NCI-H446 (cell line): ENCODE measurements at regions not wholly inside any gene's neighbourhood (a gene's known extent, or its start where the extent isn't known, plus 50 kb on each side); places are given as distances from the start of the nearest gene placed in this dataset.
"Not testable (repeated sequence)": the region's sequence is repeated elsewhere in the genome, so short reads cannot be mapped to it uniquely, and the experiment has no call there.

Experiments
- DNase-seq, 2 experiments: peaks; one replicate each; lab custom pipeline; 2025; lab: John Stamatoyannopoulos, UW

DNA sequence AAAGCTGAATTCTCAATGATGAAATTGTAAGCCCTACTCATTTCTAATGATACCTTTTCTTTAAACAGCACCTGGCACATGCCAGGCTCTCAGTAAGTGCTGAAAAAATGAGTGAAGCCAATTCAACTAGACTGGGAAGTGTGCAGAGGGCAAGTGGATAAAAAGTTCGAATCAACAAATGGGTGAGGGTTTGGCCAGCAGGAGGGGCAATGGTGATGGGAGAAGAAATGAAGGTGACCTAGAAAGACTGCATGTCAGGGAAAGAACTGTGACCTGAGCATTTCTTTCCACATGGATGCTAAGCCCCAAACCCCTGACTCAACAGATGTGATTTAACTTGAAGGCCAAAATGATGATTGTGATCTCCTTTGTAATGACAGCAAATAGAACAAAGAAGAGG, 54.6 kb downstream of the DKK1 start:
- no peak for DNase-seq

DNA sequence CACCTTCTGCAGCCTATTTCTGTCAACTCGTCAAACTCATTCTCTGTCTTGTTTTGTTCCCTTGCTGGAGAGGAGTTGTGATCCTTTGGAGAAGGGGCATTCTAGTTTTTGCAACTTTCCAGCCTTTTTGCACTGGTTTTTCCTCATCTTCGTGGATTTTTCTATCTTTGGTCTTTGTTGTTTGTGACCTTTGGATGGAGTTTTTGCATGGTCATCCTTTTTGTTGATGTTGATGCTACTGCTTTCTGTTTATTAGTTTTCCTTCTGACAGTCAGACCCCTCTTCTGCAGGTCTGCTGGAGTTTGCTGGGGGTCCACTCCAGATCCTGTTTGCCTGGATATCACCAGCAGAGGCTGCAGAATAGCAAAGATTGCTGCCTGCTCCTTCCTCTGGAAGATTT, 60.1 kb downstream of the DKK1 start:
- DNase-seq: not testable (repeated sequence)

DNA sequence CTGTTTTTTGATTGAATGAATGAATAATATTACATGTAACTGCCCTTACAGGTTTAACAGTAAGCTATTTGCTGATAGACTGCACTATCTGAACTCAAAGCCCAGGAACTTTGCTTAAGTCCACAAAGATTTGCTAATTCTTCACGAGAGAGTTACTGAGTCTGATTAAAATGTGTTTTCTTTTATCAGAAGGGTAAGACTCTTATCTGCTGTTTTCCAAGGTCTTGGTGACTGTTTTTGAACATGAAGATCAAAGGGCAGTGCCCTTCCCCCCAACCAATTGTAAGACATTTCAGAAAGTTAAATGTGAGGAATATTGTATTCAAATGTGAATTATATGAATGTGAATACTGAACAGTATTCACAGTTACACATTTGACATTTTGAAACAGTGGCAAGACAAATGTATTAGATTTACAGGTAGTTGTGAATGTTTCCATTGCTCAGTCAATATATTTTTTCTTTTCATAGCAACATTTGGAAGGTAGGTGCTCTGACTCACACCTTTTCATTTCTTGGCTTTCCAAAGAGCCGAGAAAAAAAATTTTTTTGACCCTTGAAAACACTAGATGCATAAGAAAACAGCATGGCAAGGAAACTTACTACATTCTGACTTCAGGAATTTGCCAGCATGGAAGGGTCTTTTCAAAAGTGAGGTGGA, 62.7 kb downstream of the DKK1 start:
- no peak for DNase-seq

DNA sequence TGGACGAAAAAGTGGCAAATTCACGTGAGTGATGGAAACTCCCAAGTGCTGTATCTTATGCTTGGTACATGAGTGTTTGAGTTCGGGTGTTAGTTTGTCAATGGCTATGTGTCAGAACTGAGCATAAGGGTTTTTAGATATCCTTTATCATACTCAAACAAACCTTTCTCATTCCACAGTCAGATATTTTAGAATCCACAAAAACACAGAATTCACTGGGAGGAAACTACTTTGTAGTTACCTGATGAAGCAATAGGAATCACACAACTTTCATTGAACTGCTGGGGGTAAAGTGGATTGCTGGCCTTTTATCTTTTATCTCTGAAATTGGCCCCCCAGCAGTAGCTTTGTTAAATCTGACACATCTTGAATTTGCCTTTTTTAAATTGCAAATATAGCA, 64.0 kb downstream of the DKK1 start:
- DNase-seq: no peak

DNA sequence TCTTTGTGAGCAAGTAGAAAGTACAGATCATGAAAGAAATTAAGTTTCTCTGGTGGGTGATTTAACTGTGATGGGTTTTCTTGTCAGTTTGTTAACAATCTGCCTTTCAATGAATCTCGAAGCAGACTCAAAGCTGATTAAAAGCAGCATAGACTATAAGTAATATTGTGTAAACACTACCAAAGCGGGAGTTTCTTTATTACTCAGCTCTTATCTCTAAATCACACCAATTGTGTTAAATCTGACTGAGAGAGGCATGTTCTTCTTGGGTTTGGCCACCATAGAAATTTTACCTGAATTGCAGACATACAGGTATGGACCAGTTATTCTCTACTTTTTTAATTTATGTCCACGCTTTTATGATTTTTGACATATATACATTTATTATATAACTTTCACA, 65.2 kb downstream of the DKK1 start:
- no peak for DNase-seq

DNA sequence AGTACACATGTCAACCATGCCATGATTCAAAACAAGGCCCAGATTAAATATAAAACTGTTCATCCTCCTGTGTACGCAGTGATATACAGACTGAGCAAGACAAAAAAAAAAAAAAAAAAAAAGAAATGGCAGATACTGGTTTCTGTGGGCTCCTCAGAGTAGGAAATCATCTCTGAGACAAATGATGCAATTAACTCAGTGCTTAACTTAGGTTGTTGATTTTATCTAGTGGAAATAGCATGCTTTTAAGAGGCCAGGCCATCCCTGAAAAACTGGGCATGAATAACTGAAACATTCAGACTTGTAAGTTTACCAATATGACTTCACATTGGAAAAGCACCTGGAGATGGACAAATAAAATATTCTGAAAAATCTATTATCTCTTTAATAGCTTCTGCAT, 69.0 kb downstream of the DKK1 start:
- no peak for DNase-seq

DNA sequence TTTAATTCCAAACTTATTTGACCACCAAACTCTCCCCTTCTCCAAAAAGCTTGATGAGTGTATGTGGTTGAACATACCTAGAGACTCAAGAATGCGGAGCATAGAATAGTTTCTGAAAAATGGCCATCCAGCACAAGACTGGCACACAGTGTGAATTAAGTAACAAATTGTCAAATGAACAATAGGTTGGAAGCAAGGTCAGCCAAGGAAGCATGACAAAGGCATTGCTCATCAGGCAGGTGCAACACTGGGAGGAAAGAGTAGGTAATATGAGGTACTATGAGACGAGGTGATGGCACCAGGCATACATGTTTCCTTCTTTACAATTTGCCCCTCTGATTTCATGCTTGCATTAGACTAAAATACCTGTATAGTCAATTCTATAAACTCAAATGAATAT, 73.7 kb downstream of the DKK1 start:
- DNase-seq: no peak

DNA sequence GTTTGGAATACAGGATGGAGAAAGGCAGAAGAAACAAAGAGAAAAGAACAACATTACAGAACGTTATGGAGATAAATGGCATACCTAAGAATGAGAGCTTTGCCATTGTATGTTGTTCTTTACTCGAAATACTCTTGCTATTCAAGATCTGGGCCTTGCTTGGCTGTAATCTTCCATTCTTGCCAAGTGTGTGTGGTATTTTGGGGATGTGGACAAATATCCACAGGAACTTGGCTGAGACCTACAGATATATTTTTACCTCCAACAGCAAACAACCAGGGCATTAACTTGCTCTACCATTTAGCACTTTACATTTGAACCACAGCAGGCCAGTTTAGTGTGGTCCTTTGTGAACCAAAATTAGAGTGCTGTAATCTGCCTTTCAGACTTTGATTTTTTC, 76.3 kb downstream of the DKK1 start:
- DNase-seq: no peak

DNA sequence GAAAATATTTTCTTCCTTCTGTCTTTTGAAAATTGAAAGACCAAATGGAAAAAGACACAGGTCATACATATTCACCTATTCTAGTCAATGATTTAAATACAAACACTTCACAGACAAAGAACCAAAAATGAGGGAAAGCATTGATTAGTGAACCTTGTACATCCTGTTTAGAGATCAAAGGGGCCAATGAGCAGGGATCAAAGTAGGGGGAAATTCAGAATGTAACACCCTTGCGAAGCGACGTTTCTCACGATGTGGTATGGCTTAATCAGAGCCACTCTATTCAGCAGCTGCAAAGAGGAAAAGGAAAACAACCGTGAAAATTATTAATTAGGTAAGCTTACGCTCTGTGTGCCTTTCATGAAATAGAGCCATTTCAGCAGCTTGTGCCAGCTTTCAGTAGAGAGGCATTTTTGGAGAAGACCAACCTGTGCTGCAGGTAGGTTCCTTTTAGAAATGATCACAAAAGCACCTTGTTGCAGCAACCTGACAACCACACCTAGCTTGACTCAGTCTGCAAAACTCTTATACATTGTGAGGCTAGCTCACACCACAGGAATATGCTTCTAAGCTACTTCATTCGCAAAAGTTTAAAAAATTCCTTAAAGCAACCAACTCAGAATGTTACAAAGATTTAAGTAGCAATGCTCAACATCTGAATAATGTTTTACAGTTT, 78.0 kb downstream of the DKK1 start:
- DNase-seq: no peak

DNA sequence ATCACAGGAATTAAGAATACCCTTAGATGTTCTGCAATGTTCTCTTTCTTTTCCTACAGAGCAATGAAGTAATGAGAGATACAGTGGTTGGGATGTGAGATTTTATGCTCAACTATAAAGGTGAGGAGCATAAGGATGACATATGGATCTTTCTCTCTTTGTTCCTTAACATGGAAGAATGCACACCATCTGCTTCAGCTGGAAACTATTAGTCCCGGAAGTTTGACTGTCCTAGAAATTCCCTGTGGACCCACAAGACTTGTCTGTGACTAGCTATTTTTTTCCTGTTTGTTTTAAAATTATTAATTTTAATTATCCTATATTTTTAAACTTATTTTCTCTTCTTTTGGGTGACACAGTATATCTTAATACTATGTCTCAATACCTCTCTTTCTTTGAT, 80.2 kb downstream of the DKK1 start:
- DNase-seq: no peak

DNA sequence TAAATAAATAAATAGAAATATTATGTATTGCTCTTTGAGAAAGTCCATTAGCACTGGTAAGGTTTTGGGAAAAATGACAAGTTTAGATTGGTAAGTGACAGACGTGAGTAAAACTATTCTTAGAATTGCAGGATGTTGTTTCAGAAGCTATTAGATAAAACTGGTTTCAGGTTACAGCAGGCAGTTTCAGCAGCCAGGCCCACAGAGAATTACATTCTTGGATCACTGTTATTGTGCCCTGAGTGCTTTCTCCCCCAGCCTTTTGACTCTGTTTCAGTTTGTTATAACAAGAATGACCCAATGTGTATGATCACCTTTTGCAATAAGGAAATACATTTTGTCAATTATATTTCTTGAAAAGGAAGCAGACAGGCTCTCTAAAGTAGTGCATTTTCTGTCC, 86.5 kb downstream of the DKK1 start:
- no peak for DNase-seq

DNA sequence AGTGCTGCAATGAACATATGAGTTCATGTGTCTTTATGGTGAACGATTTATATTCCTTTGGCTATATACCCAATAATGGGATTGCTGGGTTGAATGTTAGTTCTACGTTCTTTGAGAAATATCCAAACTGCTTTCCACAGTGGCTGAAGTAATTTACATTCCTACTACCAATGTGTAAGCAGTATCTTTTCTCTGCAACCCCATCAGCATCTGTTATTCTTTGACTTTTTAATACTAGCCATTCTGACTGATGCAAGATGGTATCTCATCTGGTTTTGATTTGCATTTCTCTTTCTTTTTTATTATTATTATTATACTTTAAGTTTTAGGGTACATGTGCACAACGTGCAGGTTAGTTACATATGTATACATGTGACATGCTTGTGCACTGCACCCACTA, 89.7 kb downstream of the DKK1 start:
- DNase-seq: not testable (repeated sequence)

DNA sequence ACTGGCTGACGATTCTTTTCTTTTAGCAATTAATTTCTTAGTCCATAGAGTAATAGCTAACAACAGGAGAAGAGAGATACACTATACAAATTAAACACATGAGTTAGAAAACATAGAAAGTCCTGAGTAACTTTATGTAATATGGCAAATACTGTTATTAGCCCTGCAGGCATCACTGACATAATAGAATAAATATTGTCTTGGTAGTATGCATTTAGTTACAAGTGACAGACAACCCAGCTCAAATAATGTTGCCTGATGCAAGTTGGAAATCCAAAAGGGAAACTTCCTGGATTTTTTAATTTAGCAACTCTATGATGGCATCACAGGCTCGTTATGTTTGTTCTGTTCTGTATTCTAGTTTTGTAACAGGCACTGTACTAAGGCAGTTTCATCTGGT, 95.1 kb downstream of the DKK1 start:
- no peak for DNase-seq

DNA sequence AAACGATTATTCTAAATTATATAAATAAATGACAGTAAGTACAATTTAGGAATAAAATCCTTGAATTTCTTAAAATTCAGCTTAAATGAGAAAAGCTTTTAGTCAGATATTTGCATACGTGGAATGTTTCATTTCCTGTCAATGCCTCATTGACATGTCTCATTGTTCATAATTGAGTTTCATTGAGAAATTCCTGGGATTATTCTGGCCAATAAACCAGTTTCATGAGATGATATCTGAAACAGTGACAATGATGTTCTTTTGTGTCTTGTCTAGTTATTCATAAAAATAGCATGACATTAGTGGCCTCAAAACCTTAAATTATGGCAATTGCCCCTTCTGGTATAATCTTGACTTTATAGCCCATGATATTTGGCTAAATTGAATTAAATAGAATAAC, 95.8 kb downstream of the DKK1 start:
- DNase-seq: no peak

DNA sequence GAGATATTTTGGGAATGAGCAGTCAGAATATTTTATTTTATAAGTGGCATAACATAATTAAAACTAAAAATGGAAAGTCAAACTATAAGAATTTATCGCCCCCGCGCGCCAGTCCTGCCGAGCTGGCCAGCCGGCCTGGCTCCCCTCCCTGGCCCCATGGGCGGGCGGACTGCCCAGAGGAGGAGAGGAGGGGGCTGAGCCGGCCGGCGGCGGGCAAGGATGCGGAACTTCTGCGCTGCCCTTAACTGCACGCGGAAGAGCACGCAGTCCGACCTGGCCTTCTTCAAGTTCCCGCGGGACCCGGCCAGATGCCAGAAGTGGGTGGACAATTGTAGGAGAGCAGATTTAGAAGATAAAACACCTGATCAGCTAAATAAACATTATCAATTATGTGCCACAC, 96.8 kb downstream of the DKK1 start:
- DNase-seq: no peak

DNA sequence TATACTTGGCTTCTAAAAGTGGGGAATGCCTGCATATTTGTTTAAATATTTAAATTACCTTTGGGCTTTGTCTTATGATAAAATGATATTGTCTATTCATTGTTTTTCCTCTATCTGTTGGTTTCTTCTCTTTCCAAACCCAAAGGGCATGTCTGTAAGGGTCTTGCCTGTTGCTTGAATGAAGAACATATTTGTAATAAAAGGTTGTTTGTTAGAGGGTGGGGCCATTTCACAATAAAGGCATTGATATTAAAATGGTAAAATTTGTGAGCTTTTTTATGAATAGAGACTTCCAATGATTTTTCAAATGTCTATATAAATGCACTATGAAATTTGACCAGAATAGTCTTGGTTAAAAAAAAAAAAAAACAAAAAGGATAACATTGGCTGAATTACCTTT, 105.2 kb downstream of the DKK1 start:
- DNase-seq: no peak

DNA sequence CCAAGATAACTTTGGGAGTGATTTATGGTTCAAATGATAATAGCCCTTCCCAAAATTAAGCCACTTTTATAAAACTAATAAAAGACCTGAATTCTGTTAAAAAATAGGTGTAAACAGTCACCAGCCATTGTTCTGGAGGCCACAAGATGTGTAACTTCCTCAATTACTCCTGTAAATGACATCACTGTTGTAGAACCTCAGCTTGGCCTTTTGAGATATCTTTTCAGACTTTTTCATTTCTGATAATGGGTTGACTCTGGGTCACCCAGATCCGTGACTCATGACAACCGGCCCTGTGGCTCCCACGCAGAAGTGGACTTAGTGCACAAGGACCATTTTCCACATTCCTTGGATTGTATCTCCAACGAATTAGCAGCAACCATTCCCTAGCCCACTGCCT, 106.6 kb downstream of the DKK1 start:
- DNase-seq: no peak

DNA sequence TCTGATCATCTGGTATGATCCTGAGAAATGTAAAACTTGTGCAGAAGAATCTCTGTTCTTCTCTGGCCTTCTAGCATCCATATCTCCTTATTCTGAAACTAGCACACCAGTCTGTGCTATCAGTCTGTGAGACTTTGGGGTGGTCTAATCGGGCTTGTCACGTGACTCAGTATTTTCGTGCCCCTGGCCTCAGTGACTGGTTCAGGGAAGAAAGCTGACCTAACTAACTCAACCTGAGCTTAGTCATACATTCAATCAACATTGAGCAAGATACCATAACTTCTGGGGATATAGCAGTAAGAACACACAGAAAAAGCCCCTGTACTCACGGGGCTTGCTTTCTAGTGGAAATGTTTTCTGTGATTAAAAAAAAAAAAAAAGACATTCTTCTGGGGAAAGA, 109.3 kb downstream of the DKK1 start:
- no peak for DNase-seq

DNA sequence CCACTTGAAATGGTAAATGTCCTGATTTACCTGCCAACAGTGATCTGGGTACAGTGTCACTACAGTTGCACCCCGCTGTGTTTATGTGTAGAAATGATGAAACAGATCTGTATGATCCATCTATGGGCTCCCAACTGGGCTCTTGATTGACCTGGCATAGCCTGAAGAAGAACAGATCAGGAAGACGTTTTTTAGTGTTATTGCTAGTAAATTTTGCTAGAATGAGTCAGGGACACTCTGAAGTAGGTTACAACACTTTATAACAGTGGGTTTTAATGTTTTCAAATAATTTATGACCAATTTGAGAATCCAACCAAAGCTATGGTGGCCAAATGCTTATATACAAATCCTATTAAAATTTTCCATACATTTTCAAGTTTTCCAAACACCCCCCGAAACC, 110.3 kb downstream of the DKK1 start:
- no peak for DNase-seq

DNA sequence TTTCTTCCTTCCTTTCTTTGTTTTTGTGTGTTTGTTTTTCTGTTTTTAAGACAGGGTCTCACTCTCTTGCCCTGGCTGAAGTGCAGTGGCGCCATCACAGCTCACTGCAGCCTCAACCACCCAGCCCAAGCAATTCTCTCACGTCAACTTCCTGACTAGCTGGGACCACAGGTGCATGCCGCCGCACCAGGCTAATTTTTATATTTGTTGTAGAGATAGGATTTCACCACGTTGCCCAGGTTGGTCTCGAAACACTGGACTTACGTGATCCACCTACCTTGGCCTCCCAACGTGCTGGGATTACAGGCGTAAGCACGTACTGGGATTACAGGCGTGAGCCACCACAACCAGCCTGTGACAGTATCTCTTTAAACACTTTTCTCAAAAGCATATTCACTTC, 120.7 kb downstream of the DKK1 start:
- DNase-seq: no peak

DNA sequence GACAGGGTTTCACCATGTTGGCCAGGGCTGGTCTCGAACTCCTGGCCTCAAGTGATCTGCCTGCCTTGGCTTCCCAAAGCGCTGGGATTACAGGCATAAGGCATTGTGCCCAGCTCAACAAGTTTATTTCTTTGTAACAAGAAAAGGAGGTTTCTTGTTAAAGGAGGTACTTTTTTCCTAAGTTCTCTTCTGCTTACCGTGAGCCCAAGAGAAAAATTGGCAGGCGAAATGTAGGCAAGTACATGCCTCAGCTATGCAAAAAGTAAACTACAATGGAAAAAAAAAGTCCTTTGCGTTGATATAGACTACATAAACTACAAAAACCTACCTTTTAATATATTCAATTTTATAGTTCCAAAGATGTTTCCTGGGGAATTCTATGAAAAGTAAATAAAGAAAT, 122.6 kb downstream of the DKK1 start:
- DNase-seq: no peak

DNA sequence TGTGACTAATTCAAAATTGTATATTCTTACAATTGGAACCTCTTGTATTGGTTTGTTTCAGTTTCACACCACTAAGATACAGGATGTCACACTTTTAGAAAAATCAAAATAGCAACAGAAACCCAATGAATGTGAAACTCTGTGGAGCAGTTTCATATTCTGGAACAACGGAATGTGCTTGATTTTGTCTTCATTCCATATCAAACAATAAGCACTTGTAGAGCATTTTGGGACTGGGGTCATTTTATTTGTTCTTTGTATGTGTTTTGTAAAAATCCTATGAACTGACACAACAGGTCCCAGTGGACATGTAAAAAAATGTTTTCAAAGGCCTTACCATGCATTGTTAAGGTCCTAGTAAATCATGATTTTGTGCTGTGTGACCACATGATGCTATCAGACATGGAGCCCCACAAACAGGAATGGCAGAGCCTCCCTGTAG, 123.1 kb downstream of the DKK1 start:
- no peak for DNase-seq

DNA sequence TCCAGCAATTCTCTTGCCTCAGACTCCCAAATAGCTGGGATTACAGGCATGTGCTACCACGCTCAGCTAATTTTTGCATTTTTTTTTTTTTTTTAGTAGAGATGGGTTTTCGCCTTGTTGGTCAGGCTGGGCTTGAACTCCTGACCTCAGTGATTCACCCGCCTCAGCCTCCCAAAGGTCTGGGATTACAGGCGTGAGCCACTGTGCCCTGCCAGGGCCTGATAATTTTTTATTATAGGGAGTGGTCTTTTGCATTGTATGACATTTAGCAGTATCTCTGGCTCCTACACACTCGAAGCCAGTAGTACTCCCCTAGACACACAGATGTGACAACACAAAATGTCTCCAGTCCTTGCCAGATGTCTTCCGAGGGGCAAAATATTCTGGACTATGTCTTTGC, 124.0 kb downstream of the DKK1 start:
- DNase-seq: no peak

DNA sequence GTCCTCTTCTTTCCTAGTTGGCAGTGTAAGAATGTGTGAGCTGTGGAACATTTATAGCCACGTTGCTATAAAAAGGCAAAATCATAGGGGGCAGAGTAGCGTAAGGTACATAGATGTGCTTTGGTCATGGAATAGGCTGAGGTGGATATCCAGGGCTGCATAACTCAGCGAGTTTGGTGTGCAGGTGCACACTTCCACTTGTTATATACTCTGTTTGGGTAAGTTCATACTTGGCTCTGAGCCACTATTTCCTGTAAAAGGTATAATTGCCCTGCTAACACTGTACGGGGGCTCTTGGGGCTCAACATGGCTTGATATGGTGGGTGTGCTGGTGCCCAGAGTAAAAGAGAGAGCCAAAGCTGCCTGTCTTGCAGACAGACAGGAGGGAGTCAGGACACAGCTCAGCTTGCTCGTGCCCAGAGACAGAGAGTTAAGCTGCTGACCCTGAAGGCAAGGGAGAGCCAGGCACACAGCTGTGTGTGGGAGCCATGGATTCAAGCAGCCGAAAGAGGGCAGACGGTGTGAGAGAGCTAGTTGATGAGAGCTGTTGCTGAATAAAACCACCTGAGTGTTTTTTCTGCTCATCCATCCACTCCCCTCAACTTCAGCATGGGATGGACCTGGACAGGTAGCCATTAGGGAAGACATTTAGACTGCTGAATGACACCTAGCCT, 126.7 kb downstream of the DKK1 start:
- DNase-seq: no peak
